Globus pallidus (tissue), 1 donor: ENCODE measurements at regions not wholly inside any gene's neighbourhood (a gene's known extent, or its start where the extent isn't known, plus 50 kb on each side); places are given as distances from the start of the nearest gene placed in this dataset.
A peak's percentile ranks its signal among the peaks of the same experiment; 100 is the strongest.
"Not testable (repeated sequence)": the region's sequence is repeated elsewhere in the genome, so short reads cannot be mapped to it uniquely, and the experiment has no call there.

ENCODE experiments used
- DNase-seq: peaks from one replicate; pipeline ENCODE4 v3.0.0-alpha.2; 2015; ENCODE audit warnings: low spot score

DNA sequence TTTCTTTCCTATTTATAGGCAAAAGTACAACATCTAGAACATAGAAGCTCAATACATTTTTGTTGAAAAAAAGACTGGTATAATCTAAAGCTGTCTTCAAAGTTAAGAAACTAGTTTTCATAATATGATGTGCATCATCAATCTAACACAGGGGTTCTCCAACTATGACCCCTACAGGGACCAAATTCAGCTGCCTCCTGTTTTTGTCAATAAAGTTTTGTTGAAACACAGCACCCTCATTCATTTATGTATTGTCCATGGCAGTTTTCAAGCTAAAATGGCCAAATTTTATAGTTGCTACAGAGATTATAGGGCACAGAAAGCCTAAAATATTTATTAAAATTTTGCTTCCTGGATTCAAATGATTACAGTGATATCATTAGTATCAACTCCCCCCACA, 452.9 kb downstream of the CCER1 start:
- DNase-seq: no peak

DNA sequence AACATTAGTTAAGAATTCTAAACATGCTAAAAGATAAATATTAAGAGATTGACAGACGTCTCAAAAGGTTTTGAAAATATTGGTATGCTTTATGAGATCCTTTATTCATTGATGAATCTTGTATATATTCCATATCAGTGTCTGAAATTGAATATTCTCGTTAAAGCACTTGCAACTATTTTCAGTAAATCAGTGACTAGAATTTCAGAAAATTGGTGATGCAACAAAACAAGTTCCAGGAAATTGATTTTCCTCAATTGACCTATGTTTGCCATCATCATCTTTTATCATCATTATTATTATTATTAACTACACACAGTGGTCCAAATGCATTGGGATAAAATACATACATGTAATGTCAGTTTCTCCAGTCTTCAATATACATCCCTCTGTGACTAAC, 453.6 kb downstream of the CCER1 start:
- no peak for DNase-seq

DNA sequence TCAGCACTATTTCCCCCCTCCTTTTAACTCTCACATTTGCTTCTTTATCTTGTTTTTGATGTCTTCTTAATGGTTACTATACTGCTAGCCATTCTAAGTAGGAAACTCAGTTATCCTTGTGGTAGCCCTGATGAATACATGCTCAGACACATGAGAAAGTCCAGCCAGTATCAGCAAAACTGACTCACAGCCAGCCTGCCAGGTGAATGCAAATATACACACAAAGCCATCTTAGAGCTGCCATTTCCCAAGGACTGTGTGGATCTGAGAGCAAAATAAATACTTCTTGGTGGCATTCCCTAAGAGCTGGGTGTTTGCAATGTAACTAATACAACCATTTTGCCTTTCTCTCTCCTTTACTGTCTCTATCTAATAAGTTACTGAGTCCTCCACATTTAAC, 455.2 kb downstream of the CCER1 start:
- no peak for DNase-seq

DNA sequence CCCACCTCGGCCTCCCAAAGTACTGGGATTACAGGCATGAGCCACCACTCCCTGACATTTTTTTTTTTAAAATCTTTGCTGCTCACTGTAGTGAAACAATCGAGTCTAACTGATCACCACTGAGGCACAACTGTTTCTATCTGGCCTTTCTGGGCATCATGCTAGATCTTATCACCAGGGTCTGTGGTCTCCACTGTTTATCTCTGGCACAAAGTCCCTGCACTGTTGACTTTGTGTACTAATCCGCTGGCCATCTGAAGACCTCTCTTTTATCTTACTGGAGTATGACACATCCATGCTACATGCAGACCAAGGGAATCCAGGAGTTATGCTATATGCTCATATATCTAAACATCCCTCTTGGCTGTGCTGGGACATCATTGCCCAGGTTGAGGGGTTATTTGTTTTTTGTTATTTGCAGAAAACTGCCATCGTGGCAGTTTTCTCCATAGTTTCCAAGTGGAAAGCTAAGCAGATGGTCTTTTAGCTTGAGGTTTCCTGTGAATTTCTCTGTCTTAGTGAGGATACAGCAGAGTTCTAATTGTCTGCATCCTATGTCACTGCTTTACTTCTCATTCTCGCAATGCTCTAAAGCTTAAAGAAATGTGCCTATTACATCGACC, 456.9 kb downstream of the CCER1 start:
- DNase-seq: no peak

DNA sequence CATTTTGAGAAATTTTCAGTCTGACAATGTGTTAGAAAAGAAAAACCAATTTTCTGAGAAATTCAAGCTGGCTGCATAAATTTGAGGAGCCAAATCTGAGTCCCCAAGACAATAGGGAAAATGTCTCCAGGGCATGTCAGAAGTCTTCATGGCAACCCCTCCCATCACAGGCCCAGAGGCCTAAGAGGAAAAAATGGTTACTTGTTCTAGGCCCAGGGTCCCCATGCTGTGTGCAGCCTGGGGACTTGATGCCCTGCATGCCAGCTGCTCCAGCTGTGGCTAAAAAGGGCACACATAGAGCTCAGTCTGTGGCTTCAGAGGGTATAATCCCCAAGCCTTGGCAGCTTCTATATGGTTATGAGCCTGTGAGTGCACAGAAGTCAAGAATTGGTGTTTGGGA, 464.6 kb downstream of the CCER1 start:
- DNase-seq: no peak

DNA sequence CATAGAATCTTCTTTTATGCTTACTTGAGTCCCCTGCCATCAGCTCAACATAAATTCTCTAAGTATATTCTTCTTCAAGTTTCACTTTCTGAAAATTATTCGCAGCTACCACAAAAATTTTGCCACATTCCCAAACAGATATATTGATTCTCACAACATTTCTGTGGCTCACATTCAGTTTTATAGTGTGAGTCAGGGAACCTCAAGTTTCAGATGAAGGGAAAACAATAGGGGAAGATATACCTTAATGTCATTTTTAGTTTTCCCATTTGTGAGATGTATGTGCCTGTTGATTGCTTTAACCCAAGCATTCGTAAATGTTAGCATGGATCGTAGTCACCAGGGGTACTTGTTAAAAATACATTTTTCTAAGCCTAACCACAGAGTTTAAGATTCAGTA, 465.8 kb downstream of the CCER1 start:
- no peak for DNase-seq

DNA sequence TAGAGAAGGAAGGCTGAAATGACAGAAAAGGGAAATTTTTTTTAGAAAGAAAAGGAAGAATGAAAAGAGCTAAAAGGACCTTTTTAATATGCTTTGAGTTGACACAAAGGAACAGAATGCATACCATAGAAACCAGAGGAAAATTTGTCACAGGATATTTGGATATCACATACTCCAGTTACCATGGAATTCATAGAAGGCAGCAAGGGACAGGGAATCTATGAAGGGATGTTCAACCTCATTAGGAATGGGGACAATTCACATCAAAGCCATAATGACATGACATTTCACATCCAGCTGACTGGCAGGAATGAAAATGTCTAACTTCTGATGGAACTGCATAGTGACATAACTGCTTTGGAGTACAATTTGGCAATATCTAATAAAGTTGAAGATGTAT, 469.4 kb downstream of the CCER1 start:
- DNase-seq: no peak

DNA sequence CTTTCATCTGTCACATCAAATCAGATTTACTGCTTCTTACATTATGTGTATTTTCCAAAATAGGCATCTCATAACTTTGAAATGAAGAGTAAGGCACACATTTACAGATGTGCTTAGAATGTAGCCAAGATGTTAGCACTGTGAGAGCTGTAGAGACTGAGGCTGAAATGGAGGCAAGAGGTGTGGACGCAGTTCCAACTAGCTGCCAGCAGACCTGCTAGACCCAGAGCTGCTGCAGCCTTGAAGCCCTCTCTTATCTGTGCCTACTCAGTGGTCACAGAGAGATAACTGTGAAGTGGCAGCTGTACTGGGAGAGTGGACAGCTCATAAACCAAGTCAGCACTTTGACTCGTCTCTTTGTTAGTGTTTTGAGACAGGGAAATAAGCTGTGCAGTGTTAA, 470.9 kb downstream of the CCER1 start:
- DNase-seq: no peak

DNA sequence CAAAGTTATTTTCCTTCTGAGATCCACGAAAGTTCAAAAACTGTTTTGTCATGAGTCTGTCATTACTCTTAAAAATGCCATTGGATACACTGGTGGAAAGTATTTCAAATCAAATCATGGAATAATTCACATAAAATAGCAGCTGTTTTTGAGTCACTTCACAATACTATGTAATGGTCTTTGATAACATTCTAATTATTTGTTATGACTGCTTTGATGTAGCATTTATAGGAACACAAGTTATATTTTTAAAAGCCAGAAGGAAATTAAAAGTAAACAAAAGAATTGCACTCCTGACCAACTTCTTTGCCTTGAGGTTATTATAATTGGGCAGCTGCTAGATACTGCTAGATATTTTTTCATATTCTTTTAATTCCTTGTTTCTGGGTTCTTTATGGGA, 473.2 kb downstream of the CCER1 start:
- DNase-seq: no peak

DNA sequence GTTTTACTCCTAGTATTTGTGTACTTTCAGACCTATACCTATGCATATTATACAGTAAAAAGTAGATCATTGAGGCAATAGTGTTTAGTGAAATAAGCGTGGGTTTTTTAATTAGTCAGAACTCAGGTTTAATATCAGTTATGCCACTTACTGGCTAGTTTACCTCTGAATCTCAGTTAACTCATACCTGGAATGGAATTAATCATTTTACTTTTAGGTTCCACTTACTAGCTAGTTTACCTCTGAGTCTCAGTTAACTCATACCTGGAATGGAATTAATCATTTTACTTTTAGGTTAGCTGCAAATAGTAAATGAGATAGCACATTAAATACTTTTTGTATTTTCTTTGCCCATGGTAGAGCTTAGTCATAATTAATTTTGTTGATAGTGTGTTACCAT, 475.7 kb downstream of the CCER1 start:
- DNase-seq: no peak

DNA sequence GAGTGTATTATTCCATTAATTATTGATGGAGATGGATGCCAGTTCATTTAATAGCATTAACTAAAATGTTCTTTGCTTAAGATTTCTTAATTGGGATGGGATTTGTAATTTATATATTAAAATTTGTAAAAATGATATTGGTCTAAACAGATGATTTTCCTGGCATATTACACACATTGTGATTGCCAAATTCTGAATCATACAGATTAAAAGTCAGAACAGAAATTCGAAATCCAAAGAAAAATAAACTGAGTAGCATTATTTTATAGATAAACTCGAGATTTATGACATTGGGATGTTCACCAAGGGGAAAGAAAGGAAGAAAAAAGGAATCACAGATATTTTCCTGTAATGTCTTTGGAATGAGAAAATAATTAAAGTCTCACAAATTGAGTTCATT, 481.1 kb downstream of the CCER1 start:
- no peak for DNase-seq

DNA sequence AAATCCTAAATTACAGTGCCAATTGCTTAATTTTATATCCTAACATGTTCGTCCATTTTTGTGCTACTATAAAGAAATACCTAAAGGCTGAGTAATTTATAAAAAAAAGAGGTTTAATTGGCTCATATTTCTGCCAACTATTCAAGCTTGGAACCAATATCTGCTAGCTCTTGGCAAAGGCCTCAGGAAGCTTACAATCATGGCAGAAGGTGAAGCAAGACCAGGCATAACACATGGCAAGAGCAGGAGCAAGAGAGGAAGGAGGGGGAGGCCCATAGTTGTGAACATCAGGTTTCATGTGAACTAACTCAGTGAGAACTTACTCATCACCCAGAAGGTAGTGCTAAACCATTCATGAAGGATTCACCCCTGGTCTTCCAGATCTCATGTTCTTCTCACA, 494.3 kb downstream of the CCER1 start:
- no peak for DNase-seq

DNA sequence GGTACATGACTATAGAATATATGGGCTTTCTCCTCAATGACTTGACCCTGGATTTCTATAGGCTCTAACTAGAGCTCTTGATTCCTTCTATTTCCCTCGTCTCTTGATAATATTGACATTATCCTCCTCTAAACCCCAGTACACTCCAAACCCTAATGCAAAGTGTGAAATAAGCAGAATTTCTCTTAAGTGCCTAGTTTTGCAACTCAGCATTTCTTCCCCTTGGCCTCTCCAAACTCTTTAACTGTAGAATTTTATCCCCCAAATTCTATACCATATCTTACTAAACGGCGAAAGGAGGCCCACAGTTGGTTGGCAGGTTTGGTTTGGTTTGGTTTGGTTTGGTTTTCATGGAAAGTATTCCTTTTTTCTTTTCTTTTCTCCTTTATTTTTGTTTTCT, 498.7 kb downstream of the CCER1 start:
- DNase-seq: no peak

DNA sequence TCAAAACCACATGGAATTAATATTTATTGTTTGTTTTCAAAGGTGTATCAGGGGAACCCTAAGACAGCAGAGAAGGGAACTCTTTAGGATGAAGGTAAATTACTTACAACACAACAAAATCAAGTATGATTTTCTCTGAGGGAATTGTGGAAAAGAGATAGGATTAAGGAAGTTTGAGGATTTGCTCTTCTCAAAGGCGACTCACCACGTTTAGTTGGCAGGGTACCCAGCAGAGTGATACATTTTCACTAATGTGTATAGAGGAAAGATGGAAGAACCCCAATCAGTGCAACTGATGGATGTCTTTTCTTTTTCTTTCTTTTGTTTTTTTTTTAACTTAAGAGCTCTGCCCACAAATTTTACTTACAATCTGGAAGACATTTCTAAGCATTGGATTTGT, 499.2 kb downstream of the CCER1 start:
- no peak for DNase-seq

DNA sequence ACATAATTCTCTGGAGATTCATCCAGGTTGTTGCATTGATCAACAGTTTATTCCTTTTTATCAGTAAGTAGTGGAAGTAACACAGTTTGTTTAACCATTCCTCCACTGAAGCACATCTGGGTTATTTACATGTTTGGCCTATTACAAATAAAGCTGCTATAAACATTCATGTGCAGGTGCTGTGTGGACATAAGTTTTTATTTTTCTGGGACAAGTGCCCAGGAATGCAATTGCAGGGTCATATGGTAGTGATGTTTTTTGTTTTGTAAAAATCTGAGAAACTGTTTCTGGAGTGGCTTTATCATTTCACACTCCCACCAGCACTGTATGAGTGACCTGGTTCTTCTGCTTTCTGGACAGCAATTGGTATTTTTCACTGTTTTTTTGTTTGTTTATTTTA, 505.4 kb downstream of the CCER1 start:
- DNase-seq: no peak

DNA sequence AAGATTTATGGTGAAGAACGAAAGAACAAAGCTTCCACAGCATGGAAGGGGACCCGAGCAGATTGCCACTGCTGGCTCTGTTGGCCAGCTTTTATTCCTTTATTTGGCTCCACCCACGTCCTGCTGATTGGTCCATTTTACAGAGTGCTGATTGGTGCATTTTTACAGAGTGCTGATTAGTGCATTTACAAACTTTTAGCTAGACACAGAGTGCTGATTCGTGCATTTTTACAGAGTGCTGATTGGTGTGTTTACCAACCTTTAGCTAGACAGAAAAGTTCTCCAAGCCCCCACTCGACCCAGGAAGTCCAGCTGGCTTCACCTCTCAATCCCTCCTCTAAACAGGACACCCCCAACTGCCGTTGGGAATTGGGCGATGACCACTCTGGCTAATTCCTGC, 511.5 kb downstream of the CCER1 start:
- not testable (repeated sequence) for DNase-seq

DNA sequence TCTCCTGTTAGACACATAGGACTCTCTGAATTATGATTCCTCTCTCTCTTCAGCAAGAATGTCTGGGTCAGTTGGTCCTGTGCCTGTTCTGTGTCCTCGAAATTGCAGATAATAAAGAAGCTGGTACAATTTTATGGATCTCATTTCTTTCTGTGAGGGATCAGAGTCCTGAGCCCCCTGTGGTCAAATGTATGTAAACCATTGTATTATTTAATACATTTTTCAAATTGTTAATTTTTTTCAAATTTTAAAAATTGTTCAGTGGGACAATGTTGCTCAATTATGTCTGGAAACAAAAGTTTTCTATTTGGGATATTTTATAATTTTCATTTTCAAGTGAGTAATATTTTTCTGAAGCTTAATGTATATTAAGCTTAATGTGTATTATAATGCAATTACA, 513.5 kb downstream of the CCER1 start:
- DNase-seq: no peak

DNA sequence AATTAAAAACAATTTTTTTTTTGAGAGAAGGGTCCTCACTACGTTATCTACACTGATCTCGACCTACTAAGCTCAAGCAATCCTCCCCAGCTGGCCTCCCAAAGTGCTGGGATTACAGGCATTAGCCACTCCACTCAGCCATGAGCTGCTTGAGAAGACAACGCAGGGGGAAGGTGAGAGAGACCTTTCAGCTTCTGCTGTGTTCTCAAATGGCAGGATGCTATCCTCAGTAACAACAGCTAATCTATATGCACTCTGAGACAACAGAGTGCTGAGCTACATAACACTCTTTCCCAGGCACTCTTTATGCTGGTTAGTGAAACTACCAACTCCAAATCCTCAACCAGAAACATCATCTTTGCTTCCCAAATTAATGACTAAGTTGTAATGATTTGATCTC, 526.1 kb downstream of the CCER1 start:
- no peak for DNase-seq

DNA sequence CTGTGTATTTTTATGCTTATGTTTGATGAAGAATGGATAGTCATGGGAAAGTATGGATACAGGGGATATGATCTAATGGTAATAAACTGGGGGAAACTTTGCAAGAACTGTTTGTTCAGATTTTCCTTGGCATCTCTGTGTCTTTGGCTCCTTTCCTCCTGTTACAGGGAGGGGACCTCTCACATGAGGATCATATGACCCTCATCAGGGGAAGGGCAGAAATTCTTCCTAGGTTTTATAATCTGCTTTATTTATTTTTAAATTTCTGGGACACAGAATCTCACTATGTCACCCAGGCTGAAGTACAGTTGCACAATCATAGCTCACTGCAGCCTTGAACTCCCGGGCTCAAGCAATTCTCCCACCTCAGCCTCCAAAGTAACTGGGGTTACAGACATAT, 526.5 kb downstream of the CCER1 start:
- no peak for DNase-seq

DNA sequence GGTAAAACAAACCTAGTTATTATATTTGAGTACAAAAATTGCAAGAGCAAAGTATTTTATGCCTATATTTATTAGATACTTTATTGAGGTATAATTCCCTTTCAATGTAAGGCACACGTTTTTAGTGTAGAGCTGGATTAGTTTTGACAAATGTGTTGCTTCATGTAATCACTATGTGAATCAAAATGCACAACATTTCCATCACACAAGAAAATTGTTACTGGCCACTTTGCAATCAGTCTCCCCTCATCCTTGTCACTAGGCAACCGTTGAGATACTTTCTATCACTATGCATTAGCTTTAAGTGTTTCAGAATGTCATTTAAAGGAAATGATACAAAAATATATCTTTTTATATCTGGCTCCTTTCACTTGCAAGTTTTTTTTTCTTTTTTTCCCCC, 531.0 kb downstream of the CCER1 start:
- DNase-seq: no peak

DNA sequence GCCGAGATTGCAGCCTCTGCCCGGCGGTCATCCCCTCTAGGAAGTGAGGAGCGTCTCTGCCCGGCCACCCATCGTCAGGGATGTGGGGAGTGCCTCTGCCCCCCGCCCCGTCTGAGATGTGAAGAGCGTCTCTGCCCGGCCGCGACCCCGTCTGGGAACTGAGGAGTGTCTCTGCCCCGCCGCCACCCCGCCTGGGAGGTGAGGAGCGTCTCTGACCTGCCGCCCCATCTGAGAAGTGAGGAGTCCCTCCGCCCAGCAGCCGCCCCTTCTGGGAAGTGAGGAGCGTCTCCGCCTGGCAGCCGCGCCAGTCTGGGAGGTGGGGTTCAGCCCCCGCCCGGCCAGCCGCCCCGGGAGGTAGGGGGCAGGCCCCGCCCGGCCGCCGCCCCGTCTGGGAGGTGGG, 544.0 kb downstream of the CCER1 start:
- no peak for DNase-seq

DNA sequence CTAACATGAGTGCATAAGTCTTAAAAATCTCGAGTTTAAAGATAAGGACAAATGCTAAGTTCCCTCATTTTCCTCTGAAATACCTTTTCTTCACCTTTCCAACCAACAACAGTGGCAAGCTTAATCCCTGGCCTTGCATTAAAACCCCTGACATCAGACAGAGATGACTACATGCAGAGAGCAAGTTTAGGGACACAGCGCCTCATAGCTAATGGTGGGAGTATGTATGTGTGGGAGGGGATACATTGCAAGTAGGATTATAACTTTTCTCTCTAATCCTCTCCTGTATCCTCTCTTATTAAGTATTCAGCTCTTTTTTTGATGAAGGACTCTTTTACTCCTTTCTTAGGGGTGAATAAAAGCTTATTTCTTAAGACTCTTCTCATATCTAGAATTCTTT, 547.1 kb downstream of the CCER1 start:
- peak; percentile 3 for DNase-seq

DNA sequence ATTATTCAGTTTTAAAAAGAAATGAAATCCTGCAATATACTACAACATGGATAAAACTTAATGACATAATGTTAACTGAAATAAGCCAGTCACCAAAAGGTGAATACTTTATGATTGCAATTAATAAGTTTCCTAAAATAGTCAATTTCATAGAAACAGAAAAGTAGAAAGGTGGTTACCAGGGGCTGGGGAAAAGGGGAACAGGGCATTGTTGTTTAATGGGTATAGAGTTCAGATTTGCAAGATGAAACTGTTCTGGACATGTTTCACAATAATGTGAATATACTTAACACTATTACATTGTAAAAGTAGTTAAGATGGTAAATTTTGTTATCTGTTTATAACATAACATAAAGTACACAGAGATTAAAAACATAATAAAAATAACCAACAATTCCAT, 550.9 kb downstream of the CCER1 start:
- no peak for DNase-seq

DNA sequence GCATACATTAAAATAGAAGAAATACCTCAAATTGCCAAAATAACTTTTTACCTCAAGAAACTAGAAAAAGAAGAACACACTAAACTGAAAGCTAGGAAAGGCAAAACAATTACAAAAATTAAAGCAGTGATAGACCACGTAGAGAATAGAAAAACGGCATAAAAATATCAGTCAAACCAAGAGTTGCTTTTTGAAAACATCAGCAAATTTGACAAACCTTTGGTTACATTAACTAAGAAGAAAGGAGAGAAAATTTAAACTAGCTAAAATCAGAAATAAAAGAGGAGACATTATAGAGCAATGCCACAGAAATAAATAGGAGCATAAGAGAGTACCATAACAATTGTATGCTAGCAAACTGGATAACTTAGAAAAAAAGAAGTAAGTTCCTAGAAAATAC, 553.8 kb downstream of the CCER1 start:
- no peak for DNase-seq

DNA sequence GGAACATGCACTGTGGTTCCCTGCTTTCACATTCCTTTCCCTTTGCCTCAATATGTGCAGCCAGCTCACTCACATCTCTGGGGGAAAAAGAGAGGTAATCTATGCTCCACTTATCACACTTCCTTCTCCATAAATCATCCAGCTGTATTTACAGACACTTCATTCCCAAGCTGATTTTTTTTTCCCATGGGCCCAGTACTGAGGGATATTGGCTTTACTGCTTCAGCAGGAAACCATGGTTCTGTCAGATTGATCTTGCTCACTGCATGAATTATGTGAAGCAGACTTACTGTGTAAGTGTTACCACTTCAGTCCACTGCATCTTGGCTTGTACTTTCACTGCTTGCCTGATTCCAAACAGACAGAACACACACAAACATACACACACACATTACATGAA, 555.6 kb downstream of the CCER1 start:
- DNase-seq: no peak
